Heart left ventricle (tissue), 13 donors: ENCODE measurements at regions not wholly inside any gene's neighbourhood (a gene's known extent, or its start where the extent isn't known, plus 50 kb on each side); places are given as distances from the start of the nearest gene placed in this dataset.

Experiments
- POLR2A ChIP-seq, 2 donors: fragments of 450-650 bp; IDR thresholded peaks; one replicate each; pipeline ENCODE4 v1.6.1; 2017; ENCODE audit warnings: antibody characterized with exemption in 2 of 2, mild to moderate bottlenecking in 2 of 2, moderate library complexity in 2 of 2
- TF ChIP-seq, protein P1 (sequence below), 12 donors: fragments of 200-600 bp; sonication (generic) in 4 of 12; IDR thresholded peaks; one replicate each; pipeline versions ENCODE4 v1.5.0 to v1.8.0; 2018 to 2022; ENCODE audit warnings: antibody characterized with exemption in 12 of 12, mild to moderate bottlenecking in 5 of 12
- donor health status: ischemic (EF 13 %, LVEDD 7.1; RV severe dilation, severe dysfunction).
- donor health status: DM: no; HTN: yes; CAD: no.
- donor health status: DM: no; HTN: no; CAD: no.
- donor health status: ischemic (EF 25% LVEDD 6.9; RV normal size, moderate dysfunction).
- donor health status: ischemic (EF 25% LVEDD 5.7; RV mildly dilated, moderate dysfunction).
- donor health status: ischemic (EF 35%, LVEDD 5.7; RV mildly dilated, moderate dysfunction).
- donor health status: nonischemic (EF 11% LVEDD 7.7; RV severe dilation, severe dysfunction).
- donor health status: DM: yes; HTN: yes; CAD: no.
- donor health status: PGD.
- donor health status: ischemic (EF 29% LVEDD 5.4; RV normal size, mild dysfunction).
- donor health status: nonischemic (EF 23%, LVEDD 6.1; RV moderate dilation, normal function).

DNA sequence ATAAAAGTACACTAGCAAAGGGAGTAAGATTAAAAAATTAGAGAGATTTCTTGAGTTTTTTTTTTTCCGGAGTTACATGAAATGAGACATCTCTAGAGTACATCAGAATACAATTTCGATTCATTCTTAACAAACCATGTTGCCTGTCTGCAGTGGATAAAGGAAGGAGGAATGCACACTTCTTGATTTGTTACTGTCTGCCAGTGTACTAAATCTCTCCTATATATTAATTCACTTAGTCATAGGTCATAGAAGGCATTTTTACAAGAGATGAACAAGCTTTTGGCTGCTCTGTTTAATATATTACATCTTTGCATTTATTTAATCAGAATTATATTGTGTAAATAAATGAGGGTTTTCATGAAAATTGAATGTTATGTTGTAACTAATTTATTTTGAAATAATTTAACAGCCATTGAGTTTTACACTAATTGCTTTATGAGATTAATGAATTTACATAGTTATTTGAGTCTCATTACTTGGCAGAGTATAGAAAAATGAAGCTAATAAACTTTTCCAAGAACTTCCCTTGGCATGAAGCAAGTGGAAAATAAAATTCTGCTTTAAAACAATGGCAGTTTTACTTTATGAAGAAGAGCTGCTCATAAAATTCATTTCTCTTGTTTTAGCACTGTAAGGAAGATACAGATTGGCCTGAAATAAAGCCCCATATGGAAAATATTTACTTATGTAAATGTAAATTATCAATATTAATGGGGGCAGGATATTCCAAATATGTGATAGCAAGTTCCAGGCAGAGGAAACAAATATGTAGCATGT, 1284.7 kb downstream of the BRINP3 start:
- no peak for TF ChIP-seq POLR2A (IDR thresholded peaks at IDR 0.05)
- TF ChIP-seq, protein P1, sequence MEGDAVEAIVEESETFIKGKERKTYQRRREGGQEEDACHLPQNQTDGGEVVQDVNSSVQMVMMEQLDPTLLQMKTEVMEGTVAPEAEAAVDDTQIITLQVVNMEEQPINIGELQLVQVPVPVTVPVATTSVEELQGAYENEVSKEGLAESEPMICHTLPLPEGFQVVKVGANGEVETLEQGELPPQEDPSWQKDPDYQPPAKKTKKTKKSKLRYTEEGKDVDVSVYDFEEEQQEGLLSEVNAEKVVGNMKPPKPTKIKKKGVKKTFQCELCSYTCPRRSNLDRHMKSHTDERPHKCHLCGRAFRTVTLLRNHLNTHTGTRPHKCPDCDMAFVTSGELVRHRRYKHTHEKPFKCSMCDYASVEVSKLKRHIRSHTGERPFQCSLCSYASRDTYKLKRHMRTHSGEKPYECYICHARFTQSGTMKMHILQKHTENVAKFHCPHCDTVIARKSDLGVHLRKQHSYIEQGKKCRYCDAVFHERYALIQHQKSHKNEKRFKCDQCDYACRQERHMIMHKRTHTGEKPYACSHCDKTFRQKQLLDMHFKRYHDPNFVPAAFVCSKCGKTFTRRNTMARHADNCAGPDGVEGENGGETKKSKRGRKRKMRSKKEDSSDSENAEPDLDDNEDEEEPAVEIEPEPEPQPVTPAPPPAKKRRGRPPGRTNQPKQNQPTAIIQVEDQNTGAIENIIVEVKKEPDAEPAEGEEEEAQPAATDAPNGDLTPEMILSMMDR (IDR thresholded peaks at IDR 0.05) = no peak
